GM23338 (cell line): ENCODE measurements at regions not wholly inside any gene's neighbourhood (a gene's known extent, or its start where the extent isn't known, plus 50 kb on each side); places are given as distances from the start of the nearest gene placed in this dataset.

Experiments
- ATAC-seq: fragments of 200-7000 bp; cut with Tn5 transposase; 3 replicates; pipeline ENCODE4 v1.9.1; 2020
- DNase-seq: peaks from one replicate; pipeline ENCODE4 v3.0.0-alpha.2; 2015; ENCODE audit warnings: low spot score
- H2AFZ ChIP-seq: fragments of 200-600 bp; sonication (generic); 2 replicates; pipeline ENCODE4 v1.8.0; 2016; ENCODE audit warnings: antibody characterized with exemption, mild to moderate bottlenecking, moderate library complexity
- H3F3A ChIP-seq: fragments of 200-600 bp; sonication (generic); replicated peaks from 2 replicates; pipeline ENCODE4 v1.8.0; 2017; ENCODE audit warnings: antibody characterized with exemption, mixed run types, low read depth
- H3K27ac ChIP-seq: fragments of 200-600 bp; sonication (generic); 2 replicates; pipeline ENCODE4 v1.6.1; 2016; ENCODE audit warnings: low read depth
- H3K27me3 ChIP-seq: fragments of 200-600 bp; sonication (generic); 2 replicates; pipeline ENCODE4 v1.8.0; 2016; ENCODE audit warnings: mild to moderate bottlenecking, mixed run types, moderate library complexity; ENCODE audit not compliant: insufficient read depth
- H3K36me3 ChIP-seq: fragments of 200-600 bp; sonication (generic); 2 replicates; pipeline ENCODE4 v1.8.0; 2016; ENCODE audit warnings: mild to moderate bottlenecking; ENCODE audit not compliant: insufficient read depth
- H3K4me1 ChIP-seq: fragments of 200-600 bp; sonication (generic); 2 replicates; pipeline ENCODE4 v1.8.0; 2016; ENCODE audit warnings: mild to moderate bottlenecking, moderate library complexity; ENCODE audit not compliant: insufficient read depth
- H3K4me2 ChIP-seq: fragments of 200-600 bp; sonication (generic); 2 replicates; pipeline ENCODE4 v1.7.1; 2017; ENCODE audit warnings: mixed run types
- H3K4me3 ChIP-seq: fragments of 200-600 bp; sonication (generic); 2 replicates; pipeline ENCODE4 v1.6.1; 2016; ENCODE audit warnings: mixed run types
- H3K79me2 ChIP-seq: fragments of 200-600 bp; sonication (generic); replicated peaks from 2 replicates; pipeline ENCODE4 v1.8.0; 2017; ENCODE audit warnings: mild to moderate bottlenecking; ENCODE audit not compliant: insufficient read depth
- H3K9me2 ChIP-seq: fragments of 200-600 bp; sonication (generic); 2 replicates; pipeline ENCODE4 v1.8.0; 2017; ENCODE audit not compliant: insufficient read depth
- H4K20me1 ChIP-seq: fragments of 200-600 bp; sonication (generic); replicated peaks from 2 replicates; pipeline ENCODE4 v1.8.0; 2017; ENCODE audit warnings: mild to moderate bottlenecking; ENCODE audit not compliant: insufficient read depth
- H3K27ac Mint-ChIP-seq: 2 replicates; pipeline ENCODE4 v1.8.0; 2020; ENCODE audit warnings: inconsistent platforms, mild to moderate bottlenecking, moderate library complexity, mixed read lengths
- H3K27me3 Mint-ChIP-seq: 3 replicates; pipeline ENCODE4 v1.8.0; 2022; ENCODE audit warnings: low read depth, mild to moderate bottlenecking, moderate library complexity, mixed read lengths, inconsistent platforms; ENCODE audit not compliant: insufficient read depth, poor library complexity
- H3K36me3 Mint-ChIP-seq: 3 replicates; pipeline ENCODE4 v1.8.0; 2021; ENCODE audit warnings: low read depth, mild to moderate bottlenecking, inconsistent platforms, moderate library complexity, mixed read lengths
- H3K4me1 Mint-ChIP-seq: 3 replicates; pipeline ENCODE4 v1.8.0; 2020; ENCODE audit warnings: mild to moderate bottlenecking, inconsistent platforms, mixed read lengths
- H3K4me3 Mint-ChIP-seq: 3 replicates; pipeline ENCODE4 v1.8.0; 2021; ENCODE audit warnings: moderate library complexity, mild to moderate bottlenecking, inconsistent platforms, mixed read lengths
- H3K9me3 Mint-ChIP-seq: 3 replicates; pipeline ENCODE4 v1.8.0; 2020; ENCODE audit warnings: moderate library complexity, mild to moderate bottlenecking, inconsistent platforms, mixed read lengths
- CREB1 ChIP-seq: fragments of 250-450 bp; sonication (Bioruptor Pico); IDR thresholded peaks from 2 replicates; pipeline ENCODE4 v1.5.0; 2020; ENCODE audit warnings: low read depth, mild to moderate bottlenecking, moderate library complexity
- EZH2phosphoT487 ChIP-seq: fragments of 200-600 bp; sonication (generic); IDR thresholded peaks from one replicate; pipeline ENCODE4 v1.8.1; 2018; ENCODE audit warnings: antibody characterized with exemption; ENCODE audit not compliant: unreplicated experiment
- NANOG ChIP-seq: IDR thresholded peaks from 2 replicates; pipeline ENCODE4 v1.6.1; 2016; ENCODE audit warnings: antibody characterized with exemption, borderline replicate concordance
- ZNF114 ChIP-seq: fragments of 250-450 bp; sonication (Bioruptor Pico); IDR thresholded peaks from 2 replicates; pipeline ENCODE4 v1.5.0; 2020; ENCODE audit warnings: mild to moderate bottlenecking, moderate library complexity
- TF ChIP-seq, protein P1 (sequence below): fragments of 250-450 bp; sonication (Bioruptor Pico); IDR thresholded peaks from 2 replicates; pipeline ENCODE4 v1.5.0; 2020; ENCODE audit warnings: mild to moderate bottlenecking, moderate library complexity
- TF ChIP-seq, protein P2 (sequence below), 2 experiments: fragments of 200-600 bp in 1 of 2; sonication (generic) in 1 of 2; conservative IDR thresholded peaks; 2 replicates each; pipeline versions ENCODE4 v1.5.1 to v1.6.1; 2016 to 2017; ENCODE audit warnings: antibody characterized with exemption in 2 of 2, low read depth in 2 of 2, mild to moderate bottlenecking in 2 of 2, moderate library complexity in 1 of 2

DNA sequence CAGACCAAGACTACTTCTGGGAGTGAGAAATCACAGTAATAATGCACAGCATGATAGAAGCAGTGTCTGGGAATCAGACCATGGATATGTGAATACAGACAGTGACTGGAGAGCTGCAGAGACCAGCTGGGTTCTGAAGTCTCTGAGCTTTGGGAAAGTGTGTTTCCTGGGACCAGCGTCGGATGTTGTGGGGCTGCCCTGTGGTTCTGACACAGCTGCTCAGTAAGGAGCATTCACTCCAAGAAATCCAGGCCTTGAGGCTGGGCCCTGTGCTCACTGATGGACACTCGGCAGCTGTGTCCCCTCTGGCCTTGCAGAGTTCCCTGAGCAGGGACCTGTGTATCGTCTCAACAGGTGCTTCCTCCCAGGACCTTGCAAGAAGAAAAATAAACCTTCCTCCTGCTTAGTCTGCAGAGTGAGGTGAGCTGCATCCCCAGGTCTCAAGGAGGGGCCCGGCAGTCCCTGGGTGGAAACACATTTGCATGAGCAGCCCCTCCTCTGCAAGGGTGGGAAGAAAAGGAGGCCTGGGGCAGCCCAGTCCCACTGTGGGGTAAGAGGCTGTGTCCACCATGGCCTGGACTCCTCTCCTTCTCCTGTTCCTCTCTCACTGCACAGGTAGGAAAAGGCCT is 107.9 kb downstream of the VPREB1 start (continued):
- TF ChIP-seq, protein P1, sequence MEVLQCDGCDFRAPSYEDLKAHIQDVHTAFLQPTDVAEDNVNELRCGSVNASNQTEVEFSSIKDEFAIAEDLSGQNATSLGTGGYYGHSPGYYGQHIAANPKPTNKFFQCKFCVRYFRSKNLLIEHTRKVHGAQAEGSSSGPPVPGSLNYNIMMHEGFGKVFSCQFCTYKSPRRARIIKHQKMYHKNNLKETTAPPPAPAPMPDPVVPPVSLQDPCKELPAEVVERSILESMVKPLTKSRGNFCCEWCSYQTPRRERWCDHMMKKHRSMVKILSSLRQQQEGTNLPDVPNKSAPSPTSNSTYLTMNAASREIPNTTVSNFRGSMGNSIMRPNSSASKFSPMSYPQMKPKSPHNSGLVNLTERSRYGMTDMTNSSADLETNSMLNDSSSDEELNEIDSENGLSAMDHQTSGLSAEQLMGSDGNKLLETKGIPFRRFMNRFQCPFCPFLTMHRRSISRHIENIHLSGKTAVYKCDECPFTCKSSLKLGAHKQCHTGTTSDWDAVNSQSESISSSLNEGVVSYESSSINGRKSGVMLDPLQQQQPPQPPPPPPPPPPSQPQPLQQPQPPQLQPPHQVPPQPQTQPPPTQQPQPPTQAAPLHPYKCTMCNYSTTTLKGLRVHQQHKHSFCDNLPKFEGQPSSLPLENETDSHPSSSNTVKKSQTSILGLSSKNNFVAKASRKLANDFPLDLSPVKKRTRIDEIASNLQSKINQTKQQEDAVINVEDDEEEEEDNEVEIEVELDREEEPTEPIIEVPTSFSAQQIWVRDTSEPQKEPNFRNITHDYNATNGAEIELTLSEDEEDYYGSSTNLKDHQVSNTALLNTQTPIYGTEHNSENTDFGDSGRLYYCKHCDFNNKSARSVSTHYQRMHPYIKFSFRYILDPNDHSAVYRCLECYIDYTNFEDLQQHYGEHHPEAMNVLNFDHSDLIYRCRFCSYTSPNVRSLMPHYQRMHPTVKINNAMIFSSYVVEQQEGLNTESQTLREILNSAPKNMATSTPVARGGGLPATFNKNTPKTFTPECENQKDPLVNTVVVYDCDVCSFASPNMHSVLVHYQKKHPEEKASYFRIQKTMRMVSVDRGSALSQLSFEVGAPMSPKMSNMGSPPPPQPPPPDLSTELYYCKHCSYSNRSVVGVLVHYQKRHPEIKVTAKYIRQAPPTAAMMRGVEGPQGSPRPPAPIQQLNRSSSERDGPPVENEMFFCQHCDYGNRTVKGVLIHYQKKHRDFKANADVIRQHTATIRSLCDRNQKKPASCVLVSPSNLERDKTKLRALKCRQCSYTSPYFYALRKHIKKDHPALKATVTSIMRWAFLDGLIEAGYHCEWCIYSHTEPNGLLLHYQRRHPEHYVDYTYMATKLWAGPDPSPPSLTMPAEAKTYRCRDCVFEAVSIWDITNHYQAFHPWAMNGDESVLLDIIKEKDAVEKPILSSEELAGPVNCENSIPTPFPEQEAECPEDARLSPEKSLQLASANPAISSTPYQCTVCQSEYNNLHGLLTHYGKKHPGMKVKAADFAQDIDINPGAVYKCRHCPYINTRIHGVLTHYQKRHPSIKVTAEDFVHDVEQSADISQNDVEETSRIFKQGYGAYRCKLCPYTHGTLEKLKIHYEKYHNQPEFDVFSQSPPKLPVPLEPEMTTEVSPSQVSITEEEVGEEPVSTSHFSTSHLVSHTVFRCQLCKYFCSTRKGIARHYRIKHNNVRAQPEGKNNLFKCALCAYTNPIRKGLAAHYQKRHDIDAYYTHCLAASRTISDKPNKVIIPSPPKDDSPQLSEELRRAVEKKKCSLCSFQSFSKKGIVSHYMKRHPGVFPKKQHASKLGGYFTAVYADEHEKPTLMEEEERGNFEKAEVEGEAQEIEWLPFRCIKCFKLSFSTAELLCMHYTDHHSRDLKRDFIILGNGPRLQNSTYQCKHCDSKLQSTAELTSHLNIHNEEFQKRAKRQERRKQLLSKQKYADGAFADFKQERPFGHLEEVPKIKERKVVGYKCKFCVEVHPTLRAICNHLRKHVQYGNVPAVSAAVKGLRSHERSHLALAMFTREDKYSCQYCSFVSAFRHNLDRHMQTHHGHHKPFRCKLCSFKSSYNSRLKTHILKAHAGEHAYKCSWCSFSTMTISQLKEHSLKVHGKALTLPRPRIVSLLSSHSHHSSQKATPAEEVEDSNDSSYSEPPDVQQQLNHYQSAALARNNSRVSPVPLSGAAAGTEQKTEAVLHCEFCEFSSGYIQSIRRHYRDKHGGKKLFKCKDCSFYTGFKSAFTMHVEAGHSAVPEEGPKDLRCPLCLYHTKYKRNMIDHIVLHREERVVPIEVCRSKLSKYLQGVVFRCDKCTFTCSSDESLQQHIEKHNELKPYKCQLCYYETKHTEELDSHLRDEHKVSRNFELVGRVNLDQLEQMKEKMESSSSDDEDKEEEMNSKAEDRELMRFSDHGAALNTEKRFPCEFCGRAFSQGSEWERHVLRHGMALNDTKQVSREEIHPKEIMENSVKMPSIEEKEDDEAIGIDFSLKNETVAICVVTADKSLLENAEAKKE, result no peak

DNA sequence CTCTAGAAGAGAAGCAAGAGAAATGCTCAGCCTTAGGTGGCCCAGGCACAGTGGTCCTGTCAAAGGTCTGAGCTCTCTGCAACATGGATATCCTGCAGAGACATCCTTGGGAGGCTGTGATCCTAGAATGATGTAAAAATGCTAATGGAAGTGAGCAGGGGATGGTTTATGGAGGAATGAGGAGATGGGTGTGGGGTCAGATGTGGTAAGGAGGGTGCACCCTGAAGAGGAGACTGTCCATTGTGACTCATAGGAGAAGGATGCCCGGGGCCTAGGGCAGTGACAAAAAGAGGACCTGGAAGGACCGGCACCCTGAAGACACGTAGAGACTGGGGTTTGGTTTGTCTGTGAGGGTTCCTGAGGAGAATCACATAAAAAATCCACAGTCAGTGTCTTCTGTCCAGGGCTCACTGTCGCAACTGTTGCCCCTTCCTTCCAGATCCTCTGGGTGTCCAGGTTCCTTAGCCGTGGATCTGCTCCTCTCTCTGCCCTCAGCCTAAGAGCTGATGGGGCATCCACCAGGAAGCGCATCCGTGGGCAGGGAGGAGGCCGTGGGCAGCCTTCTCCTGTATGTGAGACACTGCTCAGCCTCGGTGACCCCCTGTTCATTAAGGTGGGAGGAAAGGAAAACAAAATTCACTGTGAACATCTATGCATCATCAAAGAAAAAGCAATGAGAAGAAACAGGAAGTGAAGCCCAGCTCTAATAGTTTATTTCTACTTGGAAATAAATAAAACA is 110.7 kb downstream of the VPREB1 start:
- peaks cover 7% of the 10 kb centered on the region for H3K9me3 Mint-ChIP-seq
- 0 out of 2 replicates have a peak, but pooled peaks cover 3% of the 10 kb centered on the region for H3K9me2 ChIP-seq
- H3K4me3 Mint-ChIP-seq, result no peak overlapping the region
- H3K27ac ChIP-seq, result no peak overlapping the region
- H2AFZ ChIP-seq, result no peak overlapping the region
- H3K4me1 ChIP-seq, result no peaks in the 10 kb centered on the region
- ATAC-seq (no peak), DNase-seq (no peak)
- no peak overlapping the region for H3K27ac Mint-ChIP-seq
- peaks cover 100% of the 10 kb centered on the region for H3K27me3 ChIP-seq
- H3K36me3 Mint-ChIP-seq, result 0 out of 3 replicates have a peak, but pooled peaks cover 2% of the 10 kb centered on the region
- H3K27me3 Mint-ChIP-seq, result peaks cover 97% of the 10 kb centered on the region
- no peaks in the 10 kb centered on the region for H3K79me2 ChIP-seq
- no peaks in the 10 kb centered on the region for H4K20me1 ChIP-seq
- no peaks in the 10 kb centered on the region for H3F3A ChIP-seq
- no peaks in the 10 kb centered on the region for H3K36me3 ChIP-seq
- H3K4me3 ChIP-seq, result no peak overlapping the region
- no peaks in the 10 kb centered on the region for H3K4me1 Mint-ChIP-seq
- no peak overlapping the region for H3K4me2 ChIP-seq
- TF ChIP-seq NANOG, result no peak
- TF ChIP-seq, protein P2, sequence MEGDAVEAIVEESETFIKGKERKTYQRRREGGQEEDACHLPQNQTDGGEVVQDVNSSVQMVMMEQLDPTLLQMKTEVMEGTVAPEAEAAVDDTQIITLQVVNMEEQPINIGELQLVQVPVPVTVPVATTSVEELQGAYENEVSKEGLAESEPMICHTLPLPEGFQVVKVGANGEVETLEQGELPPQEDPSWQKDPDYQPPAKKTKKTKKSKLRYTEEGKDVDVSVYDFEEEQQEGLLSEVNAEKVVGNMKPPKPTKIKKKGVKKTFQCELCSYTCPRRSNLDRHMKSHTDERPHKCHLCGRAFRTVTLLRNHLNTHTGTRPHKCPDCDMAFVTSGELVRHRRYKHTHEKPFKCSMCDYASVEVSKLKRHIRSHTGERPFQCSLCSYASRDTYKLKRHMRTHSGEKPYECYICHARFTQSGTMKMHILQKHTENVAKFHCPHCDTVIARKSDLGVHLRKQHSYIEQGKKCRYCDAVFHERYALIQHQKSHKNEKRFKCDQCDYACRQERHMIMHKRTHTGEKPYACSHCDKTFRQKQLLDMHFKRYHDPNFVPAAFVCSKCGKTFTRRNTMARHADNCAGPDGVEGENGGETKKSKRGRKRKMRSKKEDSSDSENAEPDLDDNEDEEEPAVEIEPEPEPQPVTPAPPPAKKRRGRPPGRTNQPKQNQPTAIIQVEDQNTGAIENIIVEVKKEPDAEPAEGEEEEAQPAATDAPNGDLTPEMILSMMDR (conservative IDR thresholded peaks at IDR 0.05; ENCODE audit: low read depth in 2 of 2), result no peak
- no peak for TF ChIP-seq CREB1 (CRISPR knock-in tag)
- TF ChIP-seq, protein P1, result no peak
- TF ChIP-seq EZH2phosphoT487, result no peak
- no peak for TF ChIP-seq ZNF114 (CRISPR knock-in tag)
